GM19351 (cell line): ENCODE measurements at regions not wholly inside any gene's neighbourhood (a gene's known extent, or its start where the extent isn't known, plus 50 kb on each side); places are given as distances from the start of the nearest gene placed in this dataset.
"Not testable (repeated sequence)": the region's sequence is repeated elsewhere in the genome, so short reads cannot be mapped to it uniquely, and the experiment has no call there.

Experiments used
- ATAC-seq: cut with Tn5 transposase; IDR thresholded peaks from one replicate; pipeline ENCODE4 v1.9.1; 2021; ENCODE audit warnings: mild to moderate bottlenecking, moderate library complexity; ENCODE audit not compliant: unreplicated experiment

- ATAC-seq: peak; percentile 63
These were observed 55.0 kb upstream of the PAK3 start for GRCh38 chrX:111041018-111041462.

GRCh38 chrX:111040377-111041017, 55.5 kb upstream of the PAK3 start:
- peak; percentile 22 for ATAC-seq

GRCh38 chrX:111039606-111040005, 56.4 kb upstream of the PAK3 start:
- ATAC-seq: no peak

- no peak for ATAC-seq
These were observed 60.0 kb upstream of the PAK3 start for GRCh38 chrX:111035991-111036390.

- ATAC-seq: no peak
These were observed 60.7 kb upstream of the PAK3 start for GRCh38 chrX:111035256-111035655.

GRCh38 chrX:111022998-111023397, 73.0 kb upstream of the PAK3 start:
- not testable (repeated sequence) for ATAC-seq

GRCh38 chrX:111020283-111020682, 75.7 kb upstream of the PAK3 start:
- no peak for ATAC-seq

- ATAC-seq: no peak
These were observed 82.1 kb upstream of the PAK3 start for GRCh38 chrX:111013778-111014455.

- ATAC-seq: no peak
These were observed 85.9 kb upstream of the PAK3 start for GRCh38 chrX:111010111-111010510.

- ATAC-seq: no peak
These were observed 86.7 kb upstream of the PAK3 start for GRCh38 chrX:111009256-111009655.

GRCh38 chrX:111008126-111008525, 87.9 kb upstream of the PAK3 start:
- ATAC-seq: no peak

GRCh38 chrX:111007238-111007637, 88.8 kb upstream of the PAK3 start:
- no peak for ATAC-seq

GRCh38 chrX:111006116-111006515, 89.9 kb upstream of the PAK3 start:
- no peak for ATAC-seq

GRCh38 chrX:111005166-111005565, 90.8 kb upstream of the PAK3 start:
- ATAC-seq: no peak

GRCh38 chrX:111003118-111003517, 92.9 kb upstream of the PAK3 start:
- no peak for ATAC-seq

- peak; percentile 82 for ATAC-seq
These were observed 103.4 kb upstream of the PAK3 start for GRCh38 chrX:110992611-110993010.

- no peak for ATAC-seq
These were observed 106.1 kb upstream of the PAK3 start for GRCh38 chrX:110989869-110990268.

GRCh38 chrX:110989447-110989846, 106.5 kb upstream of the PAK3 start:
- ATAC-seq: no peak

- ATAC-seq: no peak
These were observed 108.7 kb upstream of the PAK3 start for GRCh38 chrX:110987292-110987691.

- no peak for ATAC-seq
These were observed 110.5 kb upstream of the PAK3 start for GRCh38 chrX:110985470-110985869.

GRCh38 chrX:110983024-110983423, 113.0 kb upstream of the PAK3 start:
- ATAC-seq: no peak

GRCh38 chrX:110966839-110967238, 129.2 kb upstream of the PAK3 start:
- no peak for ATAC-seq

GRCh38 chrX:110966091-110966454, 129.9 kb upstream of the PAK3 start:
- no peak for ATAC-seq
